ENCODE measurements at regions not wholly inside any gene's neighbourhood (a gene's known extent, or its start where the extent isn't known, plus 50 kb on each side); places are given as distances from the start of the nearest gene placed in this dataset.

GRCh38 chr4:13851085-13851940 lies 223.8 kb upstream of the BOD1L1 start:
- no peak for DNase-seq

- no peak for DNase-seq
These were observed 224.9 kb upstream of the BOD1L1 start for GRCh38 chr4:13852411-13852810.

GRCh38 chr4:13856387-13856786 lies 228.9 kb upstream of the BOD1L1 start:
- DNase-seq = no peak

GRCh38 chr4:13857397-13857796 lies 229.9 kb upstream of the BOD1L1 start:
- no peak for DNase-seq

- no peak for DNase-seq
These were observed 230.3 kb upstream of the BOD1L1 start for GRCh38 chr4:13857800-13858199.

GRCh38 chr4:13859423-13859822 lies 231.9 kb upstream of the BOD1L1 start:
- no peak for DNase-seq

- DNase-seq = peak; percentile 2
These were observed 232.6 kb upstream of the BOD1L1 start for GRCh38 chr4:13860126-13860525.

- peak; percentile 36 for DNase-seq
These were observed 238.5 kb upstream of the BOD1L1 start for GRCh38 chr4:13865871-13866669.

- DNase-seq = peak; percentile 34
These were observed 239.4 kb upstream of the BOD1L1 start for GRCh38 chr4:13866881-13867280.

GRCh38 chr4:13872155-13872554 lies 244.6 kb upstream of the BOD1L1 start:
- DNase-seq = no peak

GRCh38 chr4:13872955-13873354 lies 245.4 kb upstream of the BOD1L1 start:
- no peak for DNase-seq

GRCh38 chr4:13875181-13875580 lies 247.7 kb upstream of the BOD1L1 start:
- no peak for DNase-seq

- DNase-seq = no peak
These were observed 248.6 kb upstream of the BOD1L1 start for GRCh38 chr4:13876131-13876530.

- no peak for DNase-seq
These were observed 249.4 kb upstream of the BOD1L1 start for GRCh38 chr4:13876940-13877339.

GRCh38 chr4:13877626-13878025 lies 250.1 kb upstream of the BOD1L1 start:
- no peak for DNase-seq

GRCh38 chr4:13881892-13882291 lies 254.4 kb upstream of the BOD1L1 start:
- DNase-seq = no peak

- DNase-seq = no peak
These were observed 259.5 kb upstream of the BOD1L1 start for GRCh38 chr4:13887010-13887409.

GRCh38 chr4:13888112-13888511 lies 260.6 kb upstream of the BOD1L1 start:
- peak; percentile 94 for DNase-seq

- DNase-seq = peak; percentile 64
These were observed 264.0 kb upstream of the BOD1L1 start for GRCh38 chr4:13891544-13891939.

GRCh38 chr4:13892739-13893105 lies 265.2 kb upstream of the BOD1L1 start:
- DNase-seq = no peak

GRCh38 chr4:13893211-13893610 lies 265.7 kb upstream of the BOD1L1 start:
- DNase-seq = peak; percentile 52

- DNase-seq = no peak
These were observed 266.5 kb upstream of the BOD1L1 start for GRCh38 chr4:13893987-13894386.

- no peak for DNase-seq
These were observed 273.3 kb upstream of the BOD1L1 start for GRCh38 chr4:13900780-13901179.

- DNase-seq = peak; percentile 38
These were observed 274.6 kb upstream of the BOD1L1 start for GRCh38 chr4:13902146-13902545.
